MM.1S (cell line): ENCODE measurements at regions not wholly inside any gene's neighbourhood (a gene's known extent, or its start where the extent isn't known, plus 50 kb on each side); places are given as distances from the start of the nearest gene placed in this dataset.
"Not testable (repeated sequence)": the region's sequence is repeated elsewhere in the genome, so short reads cannot be mapped to it uniquely, and the experiment has no call there.

Experiments used
- CTCF ChIP-seq: fragments of 300-600 bp; sonication (generic); IDR thresholded peaks from 2 replicates; pipeline ENCODE4 v1.5.1; 2016; ENCODE audit warnings: antibody characterized with exemption, low read length, mixed read lengths
- EZH2 ChIP-seq: fragments of 300-600 bp; sonication (generic); optimal IDR thresholded peaks from 2 replicates; pipeline ENCODE3; 2017; ENCODE audit warnings: low read depth, mild to moderate bottlenecking, antibody characterized with exemption, low read length, mixed read lengths
- EZH2phosphoT487 ChIP-seq: fragments of 300-600 bp; sonication (generic); IDR thresholded peaks from 2 replicates; pipeline ENCODE4 v1.6.1; 2018; ENCODE audit warnings: antibody characterized with exemption, low read length

GRCh38 chr14:28641189-28641588 is 125.4 kb upstream of the FOXG1 start:
- not testable (repeated sequence) for TF ChIP-seq CTCF, EZH2, EZH2phosphoT487
